Liver (tissue), 8 donors: ENCODE measurements at regions not wholly inside any gene's neighbourhood (a gene's known extent, or its start where the extent isn't known, plus 50 kb on each side); places are given as distances from the start of the nearest gene placed in this dataset.
"Not testable (repeated sequence)": the region's sequence is repeated elsewhere in the genome, so short reads cannot be mapped to it uniquely, and the experiment has no call there.

ENCODE experiments used
- DNase-seq: peaks from one replicate; pipeline ENCODE4 v3.0.0-alpha.2; 2017; ENCODE audit warnings: low spot score
- H3K27ac ChIP-seq, 2 donors: one replicate each; pipeline ENCODE4 v1.7.0; 2013; ENCODE audit warnings: inconsistent platforms in 2 of 2, low read length in 2 of 2, control low read depth in 1 of 2, low read depth in 1 of 2, mild to moderate bottlenecking in 1 of 2
- H3K27me3 ChIP-seq, 4 donors: one replicate each; pipeline versions ENCODE4 v1.6.1 to v1.7.0; 2013; ENCODE audit warnings: low read length in 3 of 4, inconsistent platforms in 1 of 4, mild to moderate bottlenecking in 1 of 4, moderate library complexity in 1 of 4; ENCODE audit not compliant: control insufficient read depth in 4 of 4, insufficient read depth in 4 of 4
- H3K36me3 ChIP-seq, 4 donors: one replicate each; pipeline versions ENCODE4 v1.6.1 to v1.7.0; 2013; ENCODE audit warnings: low read length in 3 of 4, mild to moderate bottlenecking in 3 of 4, low read depth in 1 of 4, moderate library complexity in 1 of 4; ENCODE audit not compliant: control insufficient read depth in 4 of 4, insufficient read depth in 3 of 4
- H3K4me1 ChIP-seq, 4 donors: one replicate each; pipeline versions ENCODE4 v1.6.1 to v1.7.0; 2013; ENCODE audit warnings: low read length in 3 of 4, mild to moderate bottlenecking in 3 of 4, moderate library complexity in 1 of 4; ENCODE audit not compliant: control insufficient read depth in 4 of 4, insufficient read depth in 4 of 4
- H3K4me3 ChIP-seq, 3 donors: one replicate each; pipeline versions ENCODE4 v1.6.1 to v1.7.0; 2013; ENCODE audit warnings: low read length in 3 of 3, control low read depth in 1 of 3, low read depth in 1 of 3, mild to moderate bottlenecking in 1 of 3
- H3K9ac ChIP-seq, 2 donors: one replicate each; pipeline ENCODE4 v1.7.0; 2013; ENCODE audit warnings: low read length in 2 of 2, mild to moderate bottlenecking in 2 of 2, moderate library complexity in 2 of 2, control low read depth in 1 of 2, low read depth in 1 of 2
- H3K9me3 ChIP-seq, 4 donors: one replicate each; pipeline versions ENCODE4 v1.6.1 to v1.7.0; 2013; ENCODE audit warnings: low read length in 3 of 4; ENCODE audit not compliant: control insufficient read depth in 4 of 4
- EGR1 ChIP-seq, 2 donors: IDR thresholded peaks; 2 replicates each; pipeline ENCODE4 v1.6.1; 2016 to 2018; ENCODE audit warnings: antibody characterized with exemption in 2 of 2, low read depth in 2 of 2
- FOXA1 ChIP-seq: IDR thresholded peaks from 2 replicates; pipeline ENCODE4 v1.6.1; 2016; ENCODE audit warnings: antibody characterized with exemption
- FOXA2 ChIP-seq: IDR thresholded peaks from 2 replicates; pipeline ENCODE4 v1.6.1; 2016; ENCODE audit warnings: antibody characterized with exemption
- GABPA ChIP-seq, 2 donors: IDR thresholded peaks in 1 of 2; conservative IDR thresholded peaks in 1 of 2; 2 replicates each; pipeline ENCODE4 v1.6.1; 2016; ENCODE audit warnings: antibody characterized with exemption in 2 of 2, mild to moderate bottlenecking in 1 of 2, moderate library complexity in 1 of 2
- HNF4A ChIP-seq, 2 donors: conservative IDR thresholded peaks; 2 replicates each; pipeline ENCODE4 v1.6.1; 2016; ENCODE audit warnings: antibody characterized with exemption in 2 of 2, mild to moderate bottlenecking in 2 of 2
- HNF4G ChIP-seq: IDR thresholded peaks from 2 replicates; pipeline ENCODE4 v1.6.1; 2016; ENCODE audit warnings: antibody characterized with exemption
- JUND ChIP-seq, 2 donors: IDR thresholded peaks; 2 replicates each; pipeline ENCODE4 v1.6.1; 2016; ENCODE audit warnings: antibody characterized with exemption in 2 of 2
- MAX ChIP-seq: IDR thresholded peaks from 2 replicates; pipeline ENCODE4 v1.6.1; 2016; ENCODE audit warnings: antibody characterized with exemption
- NR2F2 ChIP-seq: IDR thresholded peaks from 2 replicates; pipeline ENCODE4 v1.6.1; 2016; ENCODE audit warnings: antibody characterized with exemption
- RAD21 ChIP-seq, 2 donors: IDR thresholded peaks; 2 replicates each; pipeline ENCODE4 v1.6.1; 2016; ENCODE audit warnings: antibody characterized with exemption in 2 of 2, mild to moderate bottlenecking in 2 of 2
- RXRA ChIP-seq, 2 donors: IDR thresholded peaks; 2 replicates each; pipeline ENCODE4 v1.6.1; 2017 to 2018; ENCODE audit warnings: antibody characterized with exemption in 2 of 2, mild to moderate bottlenecking in 1 of 2
- SP1 ChIP-seq: IDR thresholded peaks from 2 replicates; pipeline ENCODE4 v1.6.1; 2018; ENCODE audit warnings: antibody characterized with exemption, mild to moderate bottlenecking
- TAF1 ChIP-seq: conservative IDR thresholded peaks from 2 replicates; pipeline ENCODE4 v1.6.1; 2016; ENCODE audit warnings: antibody characterized with exemption, mild to moderate bottlenecking
- YY1 ChIP-seq: IDR thresholded peaks from 2 replicates; pipeline ENCODE4 v1.6.1; 2016; ENCODE audit warnings: antibody characterized with exemption, mild to moderate bottlenecking
- WGBS: extraction: QIAGEN DNeasy Blood & Tissue Kit; methylation state at CpG from one replicate; pipeline ENCODE4 v1.1.7; 2013; 5-methylcytosine and 5-hydroxymethylcytosine counted together
- TF ChIP-seq, protein P1 (sequence below): fragments of 150-350 bp; IDR thresholded peaks from 2 replicates; pipeline ENCODE4 v1.5.1; 2017; ENCODE audit warnings: improper control_type of control experiment, low read depth, low read length; ENCODE audit not compliant: missing input control
- TF ChIP-seq, protein P2 (sequence below): IDR thresholded peaks from 2 replicates; pipeline ENCODE4 v1.6.1; 2016; ENCODE audit warnings: antibody characterized with exemption
- TF ChIP-seq, protein P3 (sequence below): IDR thresholded peaks from 2 replicates; pipeline ENCODE4 v1.6.1; 2016; ENCODE audit warnings: antibody characterized with exemption, mild to moderate bottlenecking
- TF ChIP-seq, protein P4 (sequence below): IDR thresholded peaks from 2 replicates; pipeline ENCODE4 v1.6.1; 2016; ENCODE audit warnings: antibody characterized with exemption
- donor health status: healthy.
- donor health status: healthy.
- donor health status: healthy.
- donor health status: healthy.
- donor health status: healthy.

- H3K4me3 ChIP-seq = no peak overlapping the region
- H3K9ac ChIP-seq = no peak overlapping the region
- no peak for TF ChIP-seq MAX
- no peak for TF ChIP-seq HNF4A (conservative IDR thresholded peaks at IDR 0.05)
- TF ChIP-seq, protein P1, sequence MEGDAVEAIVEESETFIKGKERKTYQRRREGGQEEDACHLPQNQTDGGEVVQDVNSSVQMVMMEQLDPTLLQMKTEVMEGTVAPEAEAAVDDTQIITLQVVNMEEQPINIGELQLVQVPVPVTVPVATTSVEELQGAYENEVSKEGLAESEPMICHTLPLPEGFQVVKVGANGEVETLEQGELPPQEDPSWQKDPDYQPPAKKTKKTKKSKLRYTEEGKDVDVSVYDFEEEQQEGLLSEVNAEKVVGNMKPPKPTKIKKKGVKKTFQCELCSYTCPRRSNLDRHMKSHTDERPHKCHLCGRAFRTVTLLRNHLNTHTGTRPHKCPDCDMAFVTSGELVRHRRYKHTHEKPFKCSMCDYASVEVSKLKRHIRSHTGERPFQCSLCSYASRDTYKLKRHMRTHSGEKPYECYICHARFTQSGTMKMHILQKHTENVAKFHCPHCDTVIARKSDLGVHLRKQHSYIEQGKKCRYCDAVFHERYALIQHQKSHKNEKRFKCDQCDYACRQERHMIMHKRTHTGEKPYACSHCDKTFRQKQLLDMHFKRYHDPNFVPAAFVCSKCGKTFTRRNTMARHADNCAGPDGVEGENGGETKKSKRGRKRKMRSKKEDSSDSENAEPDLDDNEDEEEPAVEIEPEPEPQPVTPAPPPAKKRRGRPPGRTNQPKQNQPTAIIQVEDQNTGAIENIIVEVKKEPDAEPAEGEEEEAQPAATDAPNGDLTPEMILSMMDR = no peak
- TF ChIP-seq, protein P2, sequence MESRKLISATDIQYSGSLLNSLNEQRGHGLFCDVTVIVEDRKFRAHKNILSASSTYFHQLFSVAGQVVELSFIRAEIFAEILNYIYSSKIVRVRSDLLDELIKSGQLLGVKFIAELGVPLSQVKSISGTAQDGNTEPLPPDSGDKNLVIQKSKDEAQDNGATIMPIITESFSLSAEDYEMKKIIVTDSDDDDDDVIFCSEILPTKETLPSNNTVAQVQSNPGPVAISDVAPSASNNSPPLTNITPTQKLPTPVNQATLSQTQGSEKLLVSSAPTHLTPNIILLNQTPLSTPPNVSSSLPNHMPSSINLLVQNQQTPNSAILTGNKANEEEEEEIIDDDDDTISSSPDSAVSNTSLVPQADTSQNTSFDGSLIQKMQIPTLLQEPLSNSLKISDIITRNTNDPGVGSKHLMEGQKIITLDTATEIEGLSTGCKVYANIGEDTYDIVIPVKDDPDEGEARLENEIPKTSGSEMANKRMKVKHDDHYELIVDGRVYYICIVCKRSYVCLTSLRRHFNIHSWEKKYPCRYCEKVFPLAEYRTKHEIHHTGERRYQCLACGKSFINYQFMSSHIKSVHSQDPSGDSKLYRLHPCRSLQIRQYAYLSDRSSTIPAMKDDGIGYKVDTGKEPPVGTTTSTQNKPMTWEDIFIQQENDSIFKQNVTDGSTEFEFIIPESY = no peak
- no peak for TF ChIP-seq SP1
- no peak for TF ChIP-seq EGR1 (IDR thresholded peaks at IDR 0.05; ENCODE audit: low read depth in 2 of 2)
- no peak for TF ChIP-seq FOXA2
- TF ChIP-seq, protein P3, sequence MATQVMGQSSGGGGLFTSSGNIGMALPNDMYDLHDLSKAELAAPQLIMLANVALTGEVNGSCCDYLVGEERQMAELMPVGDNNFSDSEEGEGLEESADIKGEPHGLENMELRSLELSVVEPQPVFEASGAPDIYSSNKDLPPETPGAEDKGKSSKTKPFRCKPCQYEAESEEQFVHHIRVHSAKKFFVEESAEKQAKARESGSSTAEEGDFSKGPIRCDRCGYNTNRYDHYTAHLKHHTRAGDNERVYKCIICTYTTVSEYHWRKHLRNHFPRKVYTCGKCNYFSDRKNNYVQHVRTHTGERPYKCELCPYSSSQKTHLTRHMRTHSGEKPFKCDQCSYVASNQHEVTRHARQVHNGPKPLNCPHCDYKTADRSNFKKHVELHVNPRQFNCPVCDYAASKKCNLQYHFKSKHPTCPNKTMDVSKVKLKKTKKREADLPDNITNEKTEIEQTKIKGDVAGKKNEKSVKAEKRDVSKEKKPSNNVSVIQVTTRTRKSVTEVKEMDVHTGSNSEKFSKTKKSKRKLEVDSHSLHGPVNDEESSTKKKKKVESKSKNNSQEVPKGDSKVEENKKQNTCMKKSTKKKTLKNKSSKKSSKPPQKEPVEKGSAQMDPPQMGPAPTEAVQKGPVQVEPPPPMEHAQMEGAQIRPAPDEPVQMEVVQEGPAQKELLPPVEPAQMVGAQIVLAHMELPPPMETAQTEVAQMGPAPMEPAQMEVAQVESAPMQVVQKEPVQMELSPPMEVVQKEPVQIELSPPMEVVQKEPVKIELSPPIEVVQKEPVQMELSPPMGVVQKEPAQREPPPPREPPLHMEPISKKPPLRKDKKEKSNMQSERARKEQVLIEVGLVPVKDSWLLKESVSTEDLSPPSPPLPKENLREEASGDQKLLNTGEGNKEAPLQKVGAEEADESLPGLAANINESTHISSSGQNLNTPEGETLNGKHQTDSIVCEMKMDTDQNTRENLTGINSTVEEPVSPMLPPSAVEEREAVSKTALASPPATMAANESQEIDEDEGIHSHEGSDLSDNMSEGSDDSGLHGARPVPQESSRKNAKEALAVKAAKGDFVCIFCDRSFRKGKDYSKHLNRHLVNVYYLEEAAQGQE = no peak
- no peak for TF ChIP-seq YY1
- no peak for TF ChIP-seq RXRA (IDR thresholded peaks at IDR 0.05)
- no peak for TF ChIP-seq TAF1
- no peak for TF ChIP-seq HNF4G
- no peak for TF ChIP-seq GABPA (IDR thresholded peaks at IDR 0.05 in 1 of 2, conservative IDR thresholded peaks at IDR 0.05 in 1 of 2)
- TF ChIP-seq, protein P4, sequence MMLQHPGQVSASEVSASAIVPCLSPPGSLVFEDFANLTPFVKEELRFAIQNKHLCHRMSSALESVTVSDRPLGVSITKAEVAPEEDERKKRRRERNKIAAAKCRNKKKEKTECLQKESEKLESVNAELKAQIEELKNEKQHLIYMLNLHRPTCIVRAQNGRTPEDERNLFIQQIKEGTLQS = no peak
- TF ChIP-seq NR2F2 = no peak
- no peak for TF ChIP-seq JUND (IDR thresholded peaks at IDR 0.05)
- TF ChIP-seq FOXA1 = no peak
- TF ChIP-seq RAD21 (IDR thresholded peaks at IDR 0.05) = no peak
- no peaks in the 10 kb centered on the region for H3K9me3 ChIP-seq
- peaks cover 0 to 4% (median 0%) of the 10 kb centered on the region in 4 donors for H3K27me3 ChIP-seq
- H3K4me1 ChIP-seq = no peaks in the 10 kb centered on the region
- no peak overlapping the region for H3K27ac ChIP-seq
- H3K36me3 ChIP-seq = no peaks in the 10 kb centered on the region
- DNase-seq = no peak
- WGBS = 80% methylated on average over 9 of the region's 9 CpGs
Observed at GRCh38 chr13:60275208-60275607, 111.5 kb upstream of the DIAPH3 start.

DNA sequence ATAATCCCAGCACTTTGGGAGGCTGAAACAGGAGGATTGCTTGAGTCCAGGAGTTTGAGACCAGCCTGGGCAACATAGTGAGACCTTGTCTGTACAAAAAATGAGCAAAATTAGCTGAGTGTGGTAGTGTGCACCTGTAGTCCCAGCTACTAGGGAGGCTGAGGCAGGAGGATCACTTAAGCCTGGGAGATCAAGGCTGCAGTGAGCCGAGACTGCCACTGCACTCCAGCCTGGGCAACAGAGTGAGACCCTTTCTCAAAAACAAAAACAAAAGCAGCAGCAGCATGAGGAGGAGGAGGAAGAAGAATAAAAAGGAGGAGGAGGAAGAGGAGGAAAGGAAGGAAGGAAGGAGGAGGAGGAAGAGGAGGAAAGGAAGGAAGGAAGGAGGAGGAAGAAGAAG is 116.5 kb upstream of the TDRD3 start:
- H3K9me3 ChIP-seq, H3K4me3 ChIP-seq, H3K27me3 ChIP-seq, H3K4me1 ChIP-seq, H3K36me3 ChIP-seq, DNase-seq, H3K27ac ChIP-seq, H3K9ac ChIP-seq: not testable (repeated sequence)
- 93% methylated on average over 1 of the region's 1 CpG for WGBS
